ENCODE measurements at regions not wholly inside any gene's neighbourhood (a gene's known extent, or its start where the extent isn't known, plus 50 kb on each side); places are given as distances from the start of the nearest gene placed in this dataset.
"Not testable (repeated sequence)": the region's sequence is repeated elsewhere in the genome, so short reads cannot be mapped to it uniquely, and the experiment has no call there.

GRCh38 chr13:50426927-50427326 is 411.7 kb downstream of the KCNRG start:
- DNase-seq (ENCODE audit: low read depth in 2 of 2), result no peak
- Histone ChIP-seq H3K4me1 (ENCODE audit: control insufficient read depth, extremely low read depth, insufficient read depth, low read length) (peaks cover 2% of the 10 kb centered on the region), H3K9me3 (ENCODE audit: control insufficient read depth, insufficient read depth, low read depth, low read length) (no peaks in the 10 kb centered on the region), H3K4me3 (replicated peaks in 1 of 4; ENCODE audit: control extremely low read depth in 1 of 4, insufficient read depth in 1 of 4, low read depth in 3 of 4, low read length in 4 of 4) (no peak overlapping the region), H4K20me1 (ENCODE audit: control insufficient read depth, extremely low read depth, insufficient read depth, low read length) (no peaks in the 10 kb centered on the region), H2AFZ (ENCODE audit: low read length) (no peak overlapping the region), H3K27me3 (ENCODE audit: control insufficient read depth, insufficient read depth, low read length) (no peaks in the 10 kb centered on the region), H3K36me3 (ENCODE audit: control insufficient read depth, insufficient read depth, low read length) (no peaks in the 10 kb centered on the region), H3K79me2 (ENCODE audit: control insufficient read depth, insufficient read depth, low read length) (no peaks in the 10 kb centered on the region), H3K9ac (ENCODE audit: insufficient read depth, low read length) (no peak overlapping the region), H3K27ac (ENCODE audit: insufficient read depth, low read length) (no peak overlapping the region), H3K4me2 (ENCODE audit: extremely low read depth, insufficient read depth, low read length) (no peak overlapping the region)
- TF ChIP-seq CTCF (conservative IDR thresholded peaks at IDR 0.05 in 1 of 2, IDR thresholded peaks at IDR 0.05 in 1 of 2; ENCODE audit: low read depth in 1 of 2, low read length in 2 of 2) (no peak), EZH2 (IDR thresholded peaks at IDR 0.05; ENCODE audit: low read length, missing control alignments) (no peak)

GRCh38 chr13:50427511-50427910 is 412.3 kb downstream of the KCNRG start:
- not testable (repeated sequence) for H3K27ac ChIP-seq (ENCODE audit: insufficient read depth, low read length); H3K4me1 ChIP-seq (ENCODE audit: control insufficient read depth, extremely low read depth, insufficient read depth, low read length); H3K36me3 ChIP-seq (ENCODE audit: control insufficient read depth, insufficient read depth, low read length); H3K9ac ChIP-seq (ENCODE audit: insufficient read depth, low read length); H3K27me3 ChIP-seq (ENCODE audit: control insufficient read depth, insufficient read depth, low read length); DNase-seq (ENCODE audit: low read depth in 2 of 2); H3K9me3 ChIP-seq (ENCODE audit: control insufficient read depth, insufficient read depth, low read depth, low read length); H4K20me1 ChIP-seq (ENCODE audit: control insufficient read depth, extremely low read depth, insufficient read depth, low read length); H2AFZ ChIP-seq (ENCODE audit: low read length); H3K79me2 ChIP-seq (ENCODE audit: control insufficient read depth, insufficient read depth, low read length); H3K4me3 ChIP-seq (replicated peaks in 1 of 4; ENCODE audit: control extremely low read depth in 1 of 4, insufficient read depth in 1 of 4, low read depth in 3 of 4, low read length in 4 of 4); H3K4me2 ChIP-seq (ENCODE audit: extremely low read depth, insufficient read depth, low read length)

- H3K79me2 ChIP-seq (ENCODE audit: control insufficient read depth, insufficient read depth, low read length), result no peaks in the 10 kb centered on the region
- no peaks in the 10 kb centered on the region for H3K36me3 ChIP-seq (ENCODE audit: control insufficient read depth, insufficient read depth, low read length)
- no peak overlapping the region for H2AFZ ChIP-seq (ENCODE audit: low read length)
- DNase-seq (ENCODE audit: low read depth in 2 of 2), result no peak
- no peak overlapping the region for H3K9ac ChIP-seq (ENCODE audit: insufficient read depth, low read length)
- no peaks in the 10 kb centered on the region for H4K20me1 ChIP-seq (ENCODE audit: control insufficient read depth, extremely low read depth, insufficient read depth, low read length)
- H3K27ac ChIP-seq (ENCODE audit: insufficient read depth, low read length), result no peak overlapping the region
- H3K4me1 ChIP-seq (ENCODE audit: control insufficient read depth, extremely low read depth, insufficient read depth, low read length), result no peaks in the 10 kb centered on the region
- no peak overlapping the region for H3K4me3 ChIP-seq (replicated peaks in 1 of 4; ENCODE audit: control extremely low read depth in 1 of 4, insufficient read depth in 1 of 4, low read depth in 3 of 4, low read length in 4 of 4)
- H3K27me3 ChIP-seq (ENCODE audit: control insufficient read depth, insufficient read depth, low read length), result no peaks in the 10 kb centered on the region
- H3K9me3 ChIP-seq (ENCODE audit: control insufficient read depth, insufficient read depth, low read depth, low read length), result no peaks in the 10 kb centered on the region
- H3K4me2 ChIP-seq (ENCODE audit: extremely low read depth, insufficient read depth, low read length), result no peak overlapping the region
- TF ChIP-seq EZH2 (IDR thresholded peaks at IDR 0.05; ENCODE audit: low read length, missing control alignments) (no peak), CTCF (conservative IDR thresholded peaks at IDR 0.05 in 1 of 2, IDR thresholded peaks at IDR 0.05 in 1 of 2; ENCODE audit: low read depth in 1 of 2, low read length in 2 of 2) (no peak)
These were observed 413.1 kb downstream of the KCNRG start for GRCh38 chr13:50428183-50428877.

Data from fibroblast of lung (primary cell).